H1 (cell line): ENCODE measurements at regions not wholly inside any gene's neighbourhood (a gene's known extent, or its start where the extent isn't known, plus 50 kb on each side); places are given as distances from the start of the nearest gene placed in this dataset.
"Not testable (repeated sequence)": the region's sequence is repeated elsewhere in the genome, so short reads cannot be mapped to it uniquely, and the experiment has no call there.

Experiments used
- CTCF ChIA-PET: fragments of 300-600 bp; sonication (Branson Sonifier 250); formaldehyde crosslinking; loops from one replicate; lab custom pipeline; 2021; ENCODE audit not compliant: partially characterized antibody; lab: Charles Lee
- POLR2A ChIA-PET: fragments of 300-600 bp; sonication (Branson Sonifier 250); formaldehyde crosslinking; loops from one replicate; lab custom pipeline; 2021; ENCODE audit warnings: inconsistent platforms; ENCODE audit not compliant: partially characterized antibody; lab: Charles Lee
- DNase-seq, 2 experiments: peaks; one replicate each; pipeline versions ENCODE4 v3.0.0 to v3.0.0-alpha.2; 2010 to 2022; ENCODE audit warnings: low spot score in 2 of 2, low read depth in 1 of 2, mixed read lengths in 1 of 2
- FAIRE-seq: peaks from 2 replicates; lab custom pipeline; 2011; peaks lifted over from hg19 to GRCh38; lab: Jason Lieb, UNC
- H2AFZ ChIP-seq: 2 replicates; pipeline ENCODE4 v1.8.1; 2012; ENCODE audit warnings: low read length, inconsistent platforms
- H2AK5ac ChIP-seq: 2 replicates; pipeline ENCODE4 v1.6.1; 2013; ENCODE audit warnings: low read depth, low read length
- H2BK120ac ChIP-seq: replicated peaks from 2 replicates; pipeline ENCODE3; 2013; ENCODE audit warnings: low read depth, low read length, inconsistent platforms
- H2BK12ac ChIP-seq: 2 replicates; pipeline ENCODE4 v1.6.1; 2013; ENCODE audit warnings: low read depth, low read length
- H2BK15ac ChIP-seq: 2 replicates; pipeline ENCODE4 v1.6.1; 2013; ENCODE audit warnings: low read length
- H2BK20ac ChIP-seq: 2 replicates; pipeline ENCODE4 v1.6.1; 2013; ENCODE audit warnings: low read length
- H2BK5ac ChIP-seq: 2 replicates; pipeline ENCODE4 v1.6.1; 2013; ENCODE audit warnings: low read depth, low read length
- H3K14ac ChIP-seq: 2 replicates; pipeline ENCODE4 v1.6.1; 2013; ENCODE audit warnings: inconsistent platforms; ENCODE audit not compliant: insufficient read length
- H3K18ac ChIP-seq: 2 replicates; pipeline ENCODE4 v1.6.1; 2013; ENCODE audit warnings: low read length; ENCODE audit errors: extremely low read depth
- H3K23ac ChIP-seq: 2 replicates; pipeline ENCODE4 v1.6.1; 2013; ENCODE audit warnings: inconsistent platforms; ENCODE audit not compliant: insufficient read length
- H3K23me2 ChIP-seq: 2 replicates; pipeline ENCODE4 v1.6.1; 2013; ENCODE audit warnings: low read depth, low read length
- H3K27ac ChIP-seq: 2 replicates; pipeline ENCODE4 v1.6.1; 2011; ENCODE audit warnings: low read depth, low read length, inconsistent platforms
- H3K27me3 ChIP-seq, 4 experiments: replicated peaks in 1 of 4; 1 replicate in 1 of 4; 2 replicates in 3 of 4; pipeline versions ENCODE4 v1.6.1 to v1.8.1; 2011 to 2013; ENCODE audit warnings: low read length in 3 of 4, mild to moderate bottlenecking in 3 of 4, inconsistent platforms in 2 of 4, mixed read lengths in 2 of 4, moderate library complexity in 1 of 4; ENCODE audit not compliant: control insufficient read depth in 3 of 4, insufficient read depth in 3 of 4; ENCODE audit errors: extremely low read depth in 1 of 4
- H3K36me3 ChIP-seq, 4 experiments: 2 replicates each; pipeline versions ENCODE4 v1.6.1 to v1.8.1; 2011 to 2013; ENCODE audit warnings: mild to moderate bottlenecking in 4 of 4, low read length in 3 of 4, moderate library complexity in 2 of 4, control low read depth in 1 of 4, inconsistent platforms in 1 of 4; ENCODE audit not compliant: insufficient read depth in 4 of 4, control insufficient read depth in 2 of 4
- H3K4ac ChIP-seq: replicated peaks from 2 replicates; pipeline ENCODE3; 2013; ENCODE audit warnings: low read length, low read depth, mixed read lengths, inconsistent platforms; ENCODE audit not compliant: insufficient read length
- H3K4me1 ChIP-seq, 4 experiments: replicated peaks in 1 of 4; 1 replicate in 1 of 4; 2 replicates in 3 of 4; pipeline versions ENCODE4 v1.6.1 to v1.8.1; 2011 to 2013; ENCODE audit warnings: low read length in 3 of 4, inconsistent platforms in 2 of 4, mixed read lengths in 1 of 4; ENCODE audit not compliant: insufficient read depth in 4 of 4, control insufficient read depth in 3 of 4
- H3K4me2 ChIP-seq, 2 experiments: 2 replicates each; pipeline versions ENCODE4 v1.6.1 to v1.8.1; 2011 to 2013; ENCODE audit warnings: low read depth in 2 of 2, low read length in 2 of 2, control low read depth in 1 of 2, inconsistent platforms in 1 of 2, mild to moderate bottlenecking in 1 of 2; ENCODE audit not compliant: insufficient read depth in 1 of 2
- H3K4me3 ChIP-seq, 4 experiments: fragments of 200-600, 300-600 bp in 1 of 4; sonication (generic), shearing (Covaris generic), sonication (Bioruptor Twin) in 1 of 4; 2 replicates each; pipeline versions ENCODE4 v1.5.1 to v1.8.1; 2011 to 2016; ENCODE audit warnings: low read length in 4 of 4, low read depth in 3 of 4, control low read depth in 2 of 4, inconsistent platforms in 2 of 4, mild to moderate bottlenecking in 2 of 4, mixed read lengths in 1 of 4, moderate library complexity in 1 of 4; ENCODE audit not compliant: insufficient read depth in 2 of 4; ENCODE audit errors: extremely low read depth in 1 of 4
- H3K56ac ChIP-seq: replicated peaks from 2 replicates; pipeline ENCODE3; 2013; ENCODE audit warnings: low read depth, mild to moderate bottlenecking, mixed read lengths, low read length, inconsistent platforms; ENCODE audit not compliant: insufficient read length
- H3K79me1 ChIP-seq: 2 replicates; pipeline ENCODE4 v1.6.1; 2013; ENCODE audit warnings: low read depth, low read length, control low read depth
- H3K79me2 ChIP-seq, 2 experiments: 2 replicates each; pipeline versions ENCODE4 v1.6.1 to v1.8.1; 2012 to 2013; ENCODE audit warnings: low read length in 2 of 2, mild to moderate bottlenecking in 2 of 2, inconsistent platforms in 1 of 2; ENCODE audit not compliant: insufficient read depth in 2 of 2, control insufficient read depth in 1 of 2
- H3K9ac ChIP-seq, 4 experiments: replicated peaks in 1 of 4; 1 replicate in 1 of 4; 2 replicates in 3 of 4; pipeline versions ENCODE4 v1.6.1 to v1.8.1; 2011 to 2013; ENCODE audit warnings: low read depth in 3 of 4, low read length in 3 of 4, control low read depth in 2 of 4, mild to moderate bottlenecking in 2 of 4, moderate library complexity in 2 of 4, inconsistent platforms in 1 of 4; ENCODE audit errors: extremely low read depth in 1 of 4
- H3K9me3 ChIP-seq, 2 experiments: 2 replicates each; pipeline versions ENCODE4 v1.6.1 to v1.8.1; 2012 to 2013; ENCODE audit warnings: mild to moderate bottlenecking in 2 of 2, moderate library complexity in 2 of 2, control low read depth in 1 of 2, inconsistent platforms in 1 of 2, low read depth in 1 of 2, low read length in 1 of 2, mixed read lengths in 1 of 2; ENCODE audit not compliant: insufficient read depth in 2 of 2
- H4K20me1 ChIP-seq, 2 experiments: replicated peaks in 1 of 2; 2 replicates each; pipeline versions ENCODE3 to v1.8.1; 2011 to 2013; ENCODE audit warnings: inconsistent platforms in 2 of 2, low read length in 2 of 2, mild to moderate bottlenecking in 1 of 2; ENCODE audit not compliant: insufficient read depth in 2 of 2, control insufficient read depth in 1 of 2
- H4K5ac ChIP-seq: 2 replicates; pipeline ENCODE4 v1.6.1; 2013; ENCODE audit warnings: low read length, low read depth, mixed read lengths, inconsistent platforms; ENCODE audit not compliant: insufficient read length
- H4K8ac ChIP-seq: 2 replicates; pipeline ENCODE4 v1.8.0; 2013; ENCODE audit warnings: mild to moderate bottlenecking, moderate library complexity, low read length, inconsistent platforms; ENCODE audit not compliant: insufficient read depth; ENCODE audit errors: extremely low read depth
- H4K91ac ChIP-seq: replicated peaks from 2 replicates; pipeline ENCODE3; 2013; ENCODE audit warnings: low read length, mixed read lengths, inconsistent platforms; ENCODE audit not compliant: insufficient read length

- H4K91ac ChIP-seq, H3K56ac ChIP-seq, H2BK5ac ChIP-seq, H4K8ac ChIP-seq, H3K23ac ChIP-seq, H3K18ac ChIP-seq, H3K4me2 ChIP-seq, H2AFZ ChIP-seq, H4K20me1 ChIP-seq, H2AK5ac ChIP-seq, H3K79me2 ChIP-seq, H3K4me3 ChIP-seq, H3K4ac ChIP-seq, H3K27me3 ChIP-seq, H3K9ac ChIP-seq, H2BK15ac ChIP-seq, H3K4me1 ChIP-seq, H4K5ac ChIP-seq, POLR2A ChIA-PET, DNase-seq, H3K14ac ChIP-seq, H3K9me3 ChIP-seq, H2BK12ac ChIP-seq, H3K36me3 ChIP-seq, H3K79me1 ChIP-seq, FAIRE-seq, H3K27ac ChIP-seq, H2BK20ac ChIP-seq, H3K23me2 ChIP-seq, H2BK120ac ChIP-seq: not testable (repeated sequence)
- CTCF ChIA-PET: interaction anchor here (1.0 to 1.1 kb wide), 2 partner anchors 15 to 31 kb away, joined by 3 read pairs; no protein-coding TSS in a partner anchor
These were observed 555.8 kb upstream of the NBEA start for GRCh38 chr13:34386229-34386628.
